H1 (cell line): ENCODE measurements at regions not wholly inside any gene's neighbourhood (a gene's known extent, or its start where the extent isn't known, plus 50 kb on each side); places are given as distances from the start of the nearest gene placed in this dataset.
A peak's percentile ranks its signal among the peaks of the same experiment; 100 is the strongest.

Experiments
- CTCF ChIA-PET: fragments of 300-600 bp; sonication (Branson Sonifier 250); formaldehyde crosslinking; loops from one replicate; lab custom pipeline; 2021; ENCODE audit not compliant: partially characterized antibody; lab: Charles Lee
- POLR2A ChIA-PET: fragments of 300-600 bp; sonication (Branson Sonifier 250); formaldehyde crosslinking; loops from one replicate; lab custom pipeline; 2021; ENCODE audit warnings: inconsistent platforms; ENCODE audit not compliant: partially characterized antibody; lab: Charles Lee
- DNase-seq, 2 experiments: peaks; one replicate each; pipeline versions ENCODE4 v3.0.0 to v3.0.0-alpha.2; 2010 to 2022; ENCODE audit warnings: low spot score in 2 of 2, low read depth in 1 of 2, mixed read lengths in 1 of 2
- FAIRE-seq: peaks from 2 replicates; lab custom pipeline; 2011; peaks lifted over from hg19 to GRCh38; lab: Jason Lieb, UNC
- H2AFZ ChIP-seq: 2 replicates; pipeline ENCODE4 v1.8.1; 2012; ENCODE audit warnings: low read length, inconsistent platforms
- H2AK5ac ChIP-seq: 2 replicates; pipeline ENCODE4 v1.6.1; 2013; ENCODE audit warnings: low read depth, low read length
- H2BK120ac ChIP-seq: replicated peaks from 2 replicates; pipeline ENCODE3; 2013; ENCODE audit warnings: low read depth, low read length, inconsistent platforms
- H2BK12ac ChIP-seq: 2 replicates; pipeline ENCODE4 v1.6.1; 2013; ENCODE audit warnings: low read depth, low read length
- H2BK15ac ChIP-seq: 2 replicates; pipeline ENCODE4 v1.6.1; 2013; ENCODE audit warnings: low read length
- H2BK20ac ChIP-seq: 2 replicates; pipeline ENCODE4 v1.6.1; 2013; ENCODE audit warnings: low read length
- H2BK5ac ChIP-seq: 2 replicates; pipeline ENCODE4 v1.6.1; 2013; ENCODE audit warnings: low read depth, low read length
- H3K14ac ChIP-seq: 2 replicates; pipeline ENCODE4 v1.6.1; 2013; ENCODE audit warnings: inconsistent platforms; ENCODE audit not compliant: insufficient read length
- H3K18ac ChIP-seq: 2 replicates; pipeline ENCODE4 v1.6.1; 2013; ENCODE audit warnings: low read length; ENCODE audit errors: extremely low read depth
- H3K23ac ChIP-seq: 2 replicates; pipeline ENCODE4 v1.6.1; 2013; ENCODE audit warnings: inconsistent platforms; ENCODE audit not compliant: insufficient read length
- H3K23me2 ChIP-seq: 2 replicates; pipeline ENCODE4 v1.6.1; 2013; ENCODE audit warnings: low read depth, low read length
- H3K27ac ChIP-seq: 2 replicates; pipeline ENCODE4 v1.6.1; 2011; ENCODE audit warnings: low read depth, low read length, inconsistent platforms
- H3K27me3 ChIP-seq, 4 experiments: replicated peaks in 1 of 4; 1 replicate in 1 of 4; 2 replicates in 3 of 4; pipeline versions ENCODE4 v1.6.1 to v1.8.1; 2011 to 2013; ENCODE audit warnings: low read length in 3 of 4, mild to moderate bottlenecking in 3 of 4, inconsistent platforms in 2 of 4, mixed read lengths in 2 of 4, moderate library complexity in 1 of 4; ENCODE audit not compliant: control insufficient read depth in 3 of 4, insufficient read depth in 3 of 4; ENCODE audit errors: extremely low read depth in 1 of 4
- H3K36me3 ChIP-seq, 4 experiments: 2 replicates each; pipeline versions ENCODE4 v1.6.1 to v1.8.1; 2011 to 2013; ENCODE audit warnings: mild to moderate bottlenecking in 4 of 4, low read length in 3 of 4, moderate library complexity in 2 of 4, control low read depth in 1 of 4, inconsistent platforms in 1 of 4; ENCODE audit not compliant: insufficient read depth in 4 of 4, control insufficient read depth in 2 of 4
- H3K4ac ChIP-seq: replicated peaks from 2 replicates; pipeline ENCODE3; 2013; ENCODE audit warnings: low read length, low read depth, mixed read lengths, inconsistent platforms; ENCODE audit not compliant: insufficient read length
- H3K4me1 ChIP-seq, 4 experiments: replicated peaks in 1 of 4; 1 replicate in 1 of 4; 2 replicates in 3 of 4; pipeline versions ENCODE4 v1.6.1 to v1.8.1; 2011 to 2013; ENCODE audit warnings: low read length in 3 of 4, inconsistent platforms in 2 of 4, mixed read lengths in 1 of 4; ENCODE audit not compliant: insufficient read depth in 4 of 4, control insufficient read depth in 3 of 4
- H3K4me2 ChIP-seq, 2 experiments: 2 replicates each; pipeline versions ENCODE4 v1.6.1 to v1.8.1; 2011 to 2013; ENCODE audit warnings: low read depth in 2 of 2, low read length in 2 of 2, control low read depth in 1 of 2, inconsistent platforms in 1 of 2, mild to moderate bottlenecking in 1 of 2; ENCODE audit not compliant: insufficient read depth in 1 of 2
- H3K4me3 ChIP-seq, 4 experiments: fragments of 200-600, 300-600 bp in 1 of 4; sonication (generic), shearing (Covaris generic), sonication (Bioruptor Twin) in 1 of 4; 2 replicates each; pipeline versions ENCODE4 v1.5.1 to v1.8.1; 2011 to 2016; ENCODE audit warnings: low read length in 4 of 4, low read depth in 3 of 4, control low read depth in 2 of 4, inconsistent platforms in 2 of 4, mild to moderate bottlenecking in 2 of 4, mixed read lengths in 1 of 4, moderate library complexity in 1 of 4; ENCODE audit not compliant: insufficient read depth in 2 of 4; ENCODE audit errors: extremely low read depth in 1 of 4
- H3K56ac ChIP-seq: replicated peaks from 2 replicates; pipeline ENCODE3; 2013; ENCODE audit warnings: low read depth, mild to moderate bottlenecking, mixed read lengths, low read length, inconsistent platforms; ENCODE audit not compliant: insufficient read length
- H3K79me1 ChIP-seq: 2 replicates; pipeline ENCODE4 v1.6.1; 2013; ENCODE audit warnings: low read depth, low read length, control low read depth
- H3K79me2 ChIP-seq, 2 experiments: 2 replicates each; pipeline versions ENCODE4 v1.6.1 to v1.8.1; 2012 to 2013; ENCODE audit warnings: low read length in 2 of 2, mild to moderate bottlenecking in 2 of 2, inconsistent platforms in 1 of 2; ENCODE audit not compliant: insufficient read depth in 2 of 2, control insufficient read depth in 1 of 2
- H3K9ac ChIP-seq, 4 experiments: replicated peaks in 1 of 4; 1 replicate in 1 of 4; 2 replicates in 3 of 4; pipeline versions ENCODE4 v1.6.1 to v1.8.1; 2011 to 2013; ENCODE audit warnings: low read depth in 3 of 4, low read length in 3 of 4, control low read depth in 2 of 4, mild to moderate bottlenecking in 2 of 4, moderate library complexity in 2 of 4, inconsistent platforms in 1 of 4; ENCODE audit errors: extremely low read depth in 1 of 4
- H3K9me3 ChIP-seq, 2 experiments: 2 replicates each; pipeline versions ENCODE4 v1.6.1 to v1.8.1; 2012 to 2013; ENCODE audit warnings: mild to moderate bottlenecking in 2 of 2, moderate library complexity in 2 of 2, control low read depth in 1 of 2, inconsistent platforms in 1 of 2, low read depth in 1 of 2, low read length in 1 of 2, mixed read lengths in 1 of 2; ENCODE audit not compliant: insufficient read depth in 2 of 2
- H4K20me1 ChIP-seq, 2 experiments: replicated peaks in 1 of 2; 2 replicates each; pipeline versions ENCODE3 to v1.8.1; 2011 to 2013; ENCODE audit warnings: inconsistent platforms in 2 of 2, low read length in 2 of 2, mild to moderate bottlenecking in 1 of 2; ENCODE audit not compliant: insufficient read depth in 2 of 2, control insufficient read depth in 1 of 2
- H4K5ac ChIP-seq: 2 replicates; pipeline ENCODE4 v1.6.1; 2013; ENCODE audit warnings: low read length, low read depth, mixed read lengths, inconsistent platforms; ENCODE audit not compliant: insufficient read length
- H4K8ac ChIP-seq: 2 replicates; pipeline ENCODE4 v1.8.0; 2013; ENCODE audit warnings: mild to moderate bottlenecking, moderate library complexity, low read length, inconsistent platforms; ENCODE audit not compliant: insufficient read depth; ENCODE audit errors: extremely low read depth
- H4K91ac ChIP-seq: replicated peaks from 2 replicates; pipeline ENCODE3; 2013; ENCODE audit warnings: low read length, mixed read lengths, inconsistent platforms; ENCODE audit not compliant: insufficient read length
- CBX8 ChIP-seq: fragments of 300-800, 300-1000 bp; sonication (generic); IDR thresholded peaks from 2 replicates; pipeline ENCODE4 v1.7.1; 2016; ENCODE audit warnings: low read depth, low read length, borderline replicate concordance
- CHD1 ChIP-seq: IDR thresholded peaks from 2 replicates; pipeline ENCODE4 v1.6.1; 2012; ENCODE audit warnings: low read depth, low read length, improper control_type of control experiment
- CREB1 ChIP-seq: IDR thresholded peaks from 2 replicates; pipeline ENCODE4 v1.6.1; 2012; ENCODE audit warnings: inconsistent platforms
- CTBP2 ChIP-seq: IDR thresholded peaks from 2 replicates; pipeline ENCODE4 v1.7.0; 2011; ENCODE audit warnings: borderline replicate concordance, mild to moderate bottlenecking, moderate library complexity, mixed read lengths, low read length; ENCODE audit not compliant: insufficient read depth, insufficient read length
- E2F6 ChIP-seq: IDR thresholded peaks from 2 replicates; pipeline ENCODE4 v1.6.1; 2012; ENCODE audit warnings: inconsistent platforms
- HDAC2 ChIP-seq, 2 experiments: fragments of 300-600 bp in 1 of 2; sonication (generic) in 1 of 2; IDR thresholded peaks; 2 replicates each; pipeline ENCODE4 v1.6.1; 2011 to 2012; ENCODE audit warnings: low read depth in 2 of 2, low read length in 2 of 2, mild to moderate bottlenecking in 2 of 2, moderate library complexity in 2 of 2, borderline replicate concordance in 1 of 2, inconsistent platforms in 1 of 2
- HDAC6 ChIP-seq: IDR thresholded peaks from one replicate; pipeline ENCODE4 v1.7.1; 2012; ENCODE audit warnings: low read depth, mild to moderate bottlenecking, inconsistent platforms, low read length, moderate library complexity
- RFX5 ChIP-seq: IDR thresholded peaks from 2 replicates; pipeline ENCODE4 v1.6.1; 2011; ENCODE audit warnings: low read depth, low read length, improper control_type of control experiment, borderline replicate concordance
- RXRA ChIP-seq: IDR thresholded peaks from 2 replicates; pipeline ENCODE4 v1.6.1; 2011; ENCODE audit warnings: low read depth, mild to moderate bottlenecking, low read length, moderate library complexity; ENCODE audit not compliant: insufficient read depth
- SP2 ChIP-seq: IDR thresholded peaks from 2 replicates; pipeline ENCODE4 v1.6.1; 2012; ENCODE audit warnings: mild to moderate bottlenecking, low read length, inconsistent platforms
- TAF1 ChIP-seq: IDR thresholded peaks from 2 replicates; pipeline ENCODE4 v1.6.1; 2011; ENCODE audit warnings: mild to moderate bottlenecking, low read depth, low read length
- WGBS, 2 experiments: shearing (Covaris generic) in 1 of 2; methylation state at CpG; one replicate each; pipeline versions ENCODE4 v1.1.6 to v1.1.7; 2013 to 2015; ENCODE audit warnings: low lambda C conversion rate in 2 of 2, mixed read lengths in 2 of 2, inconsistent platforms in 1 of 2, low coverage in 1 of 2, missing lambda C conversion rate in 1 of 2; ENCODE audit not compliant: insufficient replicate concordance in 2 of 2, insufficient coverage in 1 of 2, insufficient read length in 1 of 2; ENCODE audit errors: extremely low coverage in 1 of 2, missing lambda C conversion rate in 1 of 2; 5-methylcytosine and 5-hydroxymethylcytosine counted together

GRCh38 chr5:121693864-121694263, 157.8 kb upstream of the FTMT start:
- CTCF ChIA-PET: interaction anchor here (1.0 kb wide), 1 partner anchor 13 kb away, joined by 3 read pairs; no protein-coding TSS in a partner anchor
- Histone ChIP-seq H3K9ac (no peak overlapping the region), H4K20me1 (no peaks in the 10 kb centered on the region), H3K27ac (no peak overlapping the region), H4K5ac (no peak overlapping the region), H4K91ac (no peak overlapping the region), H3K56ac (no peak overlapping the region), H3K79me1 (no peaks in the 10 kb centered on the region), H4K8ac (no peak overlapping the region), H3K4ac (no peak overlapping the region), H2BK15ac (no peak overlapping the region), H3K4me1 (peaks cover 3 to 5% (median 3%) of the 10 kb centered on the region in 4 experiments; a peak in 4 of 7 replicates), H3K14ac (no peak overlapping the region), H3K79me2 (no peaks in the 10 kb centered on the region), H2AFZ (peak overlapping the region; percentile 95), H2AK5ac (no peak overlapping the region), H3K23me2 (no peaks in the 10 kb centered on the region), H3K18ac (no peak overlapping the region), H3K36me3 (no peaks in the 10 kb centered on the region), H3K9me3 (no peaks in the 10 kb centered on the region), H2BK20ac (no peak overlapping the region), H3K23ac (no peak overlapping the region), H2BK120ac (no peak overlapping the region), H3K4me3 (no peak overlapping the region), H3K4me2 (no peak overlapping the region; a peak in 1 of 4 replicates), H3K27me3 (no peaks in the 10 kb centered on the region), H2BK5ac (no peak overlapping the region), H2BK12ac (no peak overlapping the region)
- POLR2A ChIA-PET: no interaction called here
- DNase-seq (no peak), FAIRE-seq (no peak)
- 86% methylated on average over 1 of the region's 1 CpG; no CpG with 5 or more reads in 1 of the 2 experiments for whole genome bisulfite sequencing, 2 experiments
- TF ChIP-seq RFX5 (no peak), CREB1 (no peak), CBX8 (no peak), RXRA (no peak), CTBP2 (no peak), HDAC2 (IDR thresholded peaks at IDR 0.05; ENCODE audit: borderline replicate concordance in 1 of 2, low read depth in 2 of 2, low read length in 2 of 2) (no peak), SP2 (no peak), CHD1 (no peak), HDAC6 (no peak), TAF1 (no peak), E2F6 (no peak)
